Neural progenitor cell (in vitro differentiated cells): ENCODE measurements at regions not wholly inside any gene's neighbourhood (a gene's known extent, or its start where the extent isn't known, plus 50 kb on each side); places are given as distances from the start of the nearest gene placed in this dataset.

ENCODE experiments used
- EZH2phosphoT487 ChIP-seq: fragments of 200-600 bp; sonication (generic); IDR thresholded peaks from 2 replicates; pipeline ENCODE4 v1.6.1; 2017; ENCODE audit warnings: antibody characterized with exemption
- TF ChIP-seq, protein P1 (sequence below): fragments of 200-600 bp; sonication (generic); IDR thresholded peaks from 2 replicates; pipeline ENCODE4 v1.5.1; 2017; ENCODE audit warnings: antibody characterized with exemption, mild to moderate bottlenecking

DNA sequence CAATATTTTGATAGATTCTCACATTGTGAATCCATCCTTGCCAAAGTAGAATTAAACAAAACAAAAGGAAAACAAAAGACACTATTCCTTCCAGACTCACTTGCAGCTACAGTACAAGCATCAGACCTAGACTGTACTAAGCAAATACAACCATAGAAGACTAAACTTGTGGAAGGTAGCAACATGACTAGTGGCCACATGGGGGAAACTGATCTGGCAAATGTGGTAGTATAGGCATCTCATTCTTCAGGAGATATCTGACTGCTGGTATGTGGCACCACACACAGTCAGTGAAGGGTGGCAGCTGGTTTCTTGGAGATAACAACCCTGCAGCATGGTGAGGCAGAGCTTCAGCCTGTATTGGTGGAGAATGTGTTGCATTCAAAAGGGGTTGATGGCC, 81.0 kb upstream of the ACVR2A start:
- TF ChIP-seq, protein P1, sequence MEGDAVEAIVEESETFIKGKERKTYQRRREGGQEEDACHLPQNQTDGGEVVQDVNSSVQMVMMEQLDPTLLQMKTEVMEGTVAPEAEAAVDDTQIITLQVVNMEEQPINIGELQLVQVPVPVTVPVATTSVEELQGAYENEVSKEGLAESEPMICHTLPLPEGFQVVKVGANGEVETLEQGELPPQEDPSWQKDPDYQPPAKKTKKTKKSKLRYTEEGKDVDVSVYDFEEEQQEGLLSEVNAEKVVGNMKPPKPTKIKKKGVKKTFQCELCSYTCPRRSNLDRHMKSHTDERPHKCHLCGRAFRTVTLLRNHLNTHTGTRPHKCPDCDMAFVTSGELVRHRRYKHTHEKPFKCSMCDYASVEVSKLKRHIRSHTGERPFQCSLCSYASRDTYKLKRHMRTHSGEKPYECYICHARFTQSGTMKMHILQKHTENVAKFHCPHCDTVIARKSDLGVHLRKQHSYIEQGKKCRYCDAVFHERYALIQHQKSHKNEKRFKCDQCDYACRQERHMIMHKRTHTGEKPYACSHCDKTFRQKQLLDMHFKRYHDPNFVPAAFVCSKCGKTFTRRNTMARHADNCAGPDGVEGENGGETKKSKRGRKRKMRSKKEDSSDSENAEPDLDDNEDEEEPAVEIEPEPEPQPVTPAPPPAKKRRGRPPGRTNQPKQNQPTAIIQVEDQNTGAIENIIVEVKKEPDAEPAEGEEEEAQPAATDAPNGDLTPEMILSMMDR = no peak
- TF ChIP-seq EZH2phosphoT487 = no peak
